SK-N-SH (cell line): ENCODE measurements at regions not wholly inside any gene's neighbourhood (a gene's known extent, or its start where the extent isn't known, plus 50 kb on each side); places are given as distances from the start of the nearest gene placed in this dataset.
"Not testable (repeated sequence)": the region's sequence is repeated elsewhere in the genome, so short reads cannot be mapped to it uniquely, and the experiment has no call there.

ENCODE experiments used
- CTCF ChIP-seq: fragments of 200-600 bp; sonication (generic); IDR thresholded peaks from 2 replicates; pipeline ENCODE4 v1.6.1; 2017; ENCODE audit warnings: antibody characterized with exemption, mild to moderate bottlenecking, moderate library complexity
- EP300 ChIP-seq, 2 experiments: IDR thresholded peaks; 2 replicates each; pipeline versions ENCODE4 v1.4.0 to v1.6.1; 2012; ENCODE audit warnings: borderline replicate concordance in 1 of 2, low read depth in 1 of 2, low read length in 1 of 2
- NFIC ChIP-seq: IDR thresholded peaks from 2 replicates; pipeline ENCODE4 v1.4.0; 2012; ENCODE audit warnings: borderline replicate concordance
- POLR2AphosphoS5 ChIP-seq: IDR thresholded peaks from 2 replicates; pipeline ENCODE4 v1.6.1; 2012; ENCODE audit warnings: low read depth, low read length

- TF ChIP-seq POLR2AphosphoS5; NFIC; CTCF; EP300 (IDR thresholded peaks at IDR 0.05; ENCODE audit: borderline replicate concordance in 1 of 2, low read depth in 1 of 2, low read length in 1 of 2): not testable (repeated sequence)
Observed at GRCh38 chr6:85356743-85357142, 93.1 kb upstream of the NT5E start.
